ENCODE measurements at regions not wholly inside any gene's neighbourhood (a gene's known extent, or its start where the extent isn't known, plus 50 kb on each side); places are given as distances from the start of the nearest gene placed in this dataset.

DNA sequence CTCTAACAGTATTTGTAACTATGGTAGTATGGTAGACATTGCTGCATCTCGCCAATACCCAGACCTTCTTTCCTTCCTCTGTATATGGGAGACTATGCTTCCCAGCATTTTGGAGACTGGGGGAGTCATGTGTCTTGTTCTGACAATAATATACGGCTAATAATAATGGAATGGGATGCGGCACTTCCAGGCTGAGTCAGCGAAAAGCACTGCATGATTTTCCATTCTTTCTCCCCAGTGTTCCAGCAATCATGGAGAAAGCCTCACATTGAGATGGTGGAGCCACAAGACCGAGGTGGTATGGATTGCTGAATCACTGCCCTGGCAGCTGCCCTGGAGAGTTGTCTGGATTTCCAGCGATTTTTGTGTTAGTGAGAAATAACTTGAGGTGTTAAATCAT lies 77.1 kb upstream of the FIBIN start:
- Histone ChIP-seq H3K36me3 (no peaks in the 10 kb centered on the region), H3K4me1 (no peaks in the 10 kb centered on the region), H3K27me3 (no peaks in the 10 kb centered on the region), H3K27ac (no peak overlapping the region), H3K9me3 (no peaks in the 10 kb centered on the region), H3K4me3 (no peak overlapping the region)
- no peak for DNase-seq
- TF ChIP-seq, protein P1, sequence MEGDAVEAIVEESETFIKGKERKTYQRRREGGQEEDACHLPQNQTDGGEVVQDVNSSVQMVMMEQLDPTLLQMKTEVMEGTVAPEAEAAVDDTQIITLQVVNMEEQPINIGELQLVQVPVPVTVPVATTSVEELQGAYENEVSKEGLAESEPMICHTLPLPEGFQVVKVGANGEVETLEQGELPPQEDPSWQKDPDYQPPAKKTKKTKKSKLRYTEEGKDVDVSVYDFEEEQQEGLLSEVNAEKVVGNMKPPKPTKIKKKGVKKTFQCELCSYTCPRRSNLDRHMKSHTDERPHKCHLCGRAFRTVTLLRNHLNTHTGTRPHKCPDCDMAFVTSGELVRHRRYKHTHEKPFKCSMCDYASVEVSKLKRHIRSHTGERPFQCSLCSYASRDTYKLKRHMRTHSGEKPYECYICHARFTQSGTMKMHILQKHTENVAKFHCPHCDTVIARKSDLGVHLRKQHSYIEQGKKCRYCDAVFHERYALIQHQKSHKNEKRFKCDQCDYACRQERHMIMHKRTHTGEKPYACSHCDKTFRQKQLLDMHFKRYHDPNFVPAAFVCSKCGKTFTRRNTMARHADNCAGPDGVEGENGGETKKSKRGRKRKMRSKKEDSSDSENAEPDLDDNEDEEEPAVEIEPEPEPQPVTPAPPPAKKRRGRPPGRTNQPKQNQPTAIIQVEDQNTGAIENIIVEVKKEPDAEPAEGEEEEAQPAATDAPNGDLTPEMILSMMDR (IDR thresholded peaks at IDR 0.05): no peak
- no peak for TF ChIP-seq POLR2A (IDR thresholded peaks at IDR 0.05)

DNA sequence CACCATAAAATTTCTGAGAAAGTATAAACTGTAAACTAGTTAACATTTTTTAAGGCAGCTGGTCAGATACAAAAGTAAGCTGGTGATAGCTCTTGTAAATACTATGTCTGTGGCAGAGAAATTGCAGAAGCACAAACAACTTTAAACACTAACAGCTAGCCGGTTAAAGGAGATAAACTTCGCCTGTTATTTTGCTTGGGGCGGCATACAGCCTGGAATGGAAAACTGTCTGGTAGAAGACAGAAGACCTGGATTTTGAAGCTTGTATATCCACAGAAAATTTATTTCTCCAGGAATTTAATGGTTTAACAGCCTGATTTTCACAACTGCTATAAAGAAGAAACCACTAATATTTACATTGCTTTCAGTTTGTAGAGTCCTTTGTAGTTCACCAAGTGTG lies 65.3 kb upstream of the FIBIN start:
- TF ChIP-seq POLR2A (IDR thresholded peaks at IDR 0.05): no peak
- TF ChIP-seq, protein P1 (IDR thresholded peaks at IDR 0.05): no peak
- no peak overlapping the region for H3K4me3 ChIP-seq
- H3K9me3 ChIP-seq: no peaks in the 10 kb centered on the region
- DNase-seq: no peak
- no peaks in the 10 kb centered on the region for H3K4me1 ChIP-seq
- no peaks in the 10 kb centered on the region for H3K27me3 ChIP-seq
- H3K27ac ChIP-seq: no peak overlapping the region
- H3K36me3 ChIP-seq: no peaks in the 10 kb centered on the region

DNA sequence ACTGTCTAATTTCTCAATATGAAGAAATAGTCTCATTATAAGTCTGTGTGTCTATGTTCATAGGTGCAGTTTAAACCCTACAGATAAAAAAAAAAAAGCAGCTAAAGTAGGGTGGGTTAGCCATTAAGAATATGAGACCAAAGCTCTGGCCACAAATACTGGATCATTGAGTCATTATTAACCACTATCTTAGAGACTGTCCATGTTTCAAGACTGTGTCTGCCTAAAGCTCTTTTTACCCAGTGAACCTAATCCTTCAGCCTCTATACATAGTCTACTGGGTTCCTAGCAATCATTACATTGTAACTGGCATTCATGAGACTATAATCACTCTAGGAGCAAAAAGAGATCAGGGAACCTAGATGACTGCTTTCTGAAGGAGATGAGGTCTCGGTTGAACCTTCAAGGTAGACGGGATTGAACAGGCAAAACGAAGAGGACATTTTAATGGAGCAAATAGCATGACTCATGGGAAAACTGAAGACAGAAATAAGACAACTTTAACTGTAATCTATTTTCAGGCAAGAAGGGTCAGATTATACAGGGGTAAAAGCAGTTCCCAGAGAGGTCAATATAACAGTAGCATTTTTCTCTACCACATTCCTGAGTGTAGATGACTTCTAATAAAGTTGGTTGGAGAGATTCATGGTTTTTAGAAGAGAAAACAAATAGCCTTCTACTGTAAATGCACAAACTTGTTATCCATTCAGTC lies 64.0 kb upstream of the FIBIN start:
- no peaks in the 10 kb centered on the region for H3K4me1 ChIP-seq
- no peak overlapping the region for H3K4me3 ChIP-seq
- H3K27me3 ChIP-seq: no peaks in the 10 kb centered on the region
- H3K36me3 ChIP-seq: no peaks in the 10 kb centered on the region
- no peak overlapping the region for H3K27ac ChIP-seq
- TF ChIP-seq POLR2A (IDR thresholded peaks at IDR 0.05): no peak
- TF ChIP-seq, protein P1 (IDR thresholded peaks at IDR 0.05): no peak
- DNase-seq: no peak
- no peaks in the 10 kb centered on the region for H3K9me3 ChIP-seq

DNA sequence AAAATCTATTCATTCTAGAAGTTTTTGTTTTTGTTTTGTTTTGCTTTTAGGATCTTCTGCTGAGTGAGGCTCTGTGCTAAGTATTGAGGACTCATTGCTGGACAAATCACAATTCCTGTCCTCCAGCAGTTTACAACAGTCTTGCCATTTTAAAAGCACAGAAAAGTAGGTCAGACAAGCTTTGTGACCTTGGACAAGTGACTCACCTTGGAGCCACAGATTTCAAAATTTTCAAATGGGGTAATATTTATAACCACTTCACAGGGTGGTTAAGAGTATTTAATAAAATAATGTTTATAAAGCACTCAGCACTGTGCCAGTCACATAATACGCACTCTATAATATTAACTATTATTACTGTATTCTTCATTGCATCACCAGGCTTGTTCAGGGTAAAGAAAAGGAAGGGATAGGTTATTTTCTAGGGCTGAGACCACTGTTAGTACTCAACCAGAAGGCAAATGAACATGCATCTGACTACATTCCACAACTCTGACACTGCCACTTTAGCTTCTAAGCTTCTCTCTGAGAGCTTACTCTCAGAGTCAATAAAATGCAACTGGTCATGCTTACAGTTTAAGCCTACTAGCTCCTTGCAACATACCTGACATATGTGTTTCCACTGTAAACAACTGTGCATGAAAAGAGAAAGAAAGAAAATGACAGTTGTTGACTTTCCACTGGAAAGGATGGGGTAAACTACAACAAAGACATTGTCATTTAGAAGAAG lies 63.2 kb upstream of the FIBIN start:
- DNase-seq: no peak

DNA sequence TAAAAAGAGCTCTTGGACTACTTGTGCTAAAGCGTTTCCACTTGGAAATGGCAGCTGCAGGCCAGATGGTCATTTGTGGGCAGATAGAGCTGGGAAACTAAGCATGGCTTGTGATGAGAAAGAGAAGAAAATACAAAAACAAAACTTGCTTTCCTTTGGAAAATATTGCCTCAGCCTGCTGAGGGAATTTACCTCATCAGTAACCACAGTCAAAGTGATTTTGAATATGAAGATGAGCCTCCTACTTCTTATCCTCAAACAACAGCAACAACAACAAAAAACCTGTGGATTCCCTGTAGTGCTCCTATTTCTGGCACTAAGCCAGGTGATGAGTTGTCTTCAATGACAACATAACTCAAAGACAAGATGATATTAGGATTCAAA lies 62.7 kb upstream of the FIBIN start:
- no peaks in the 10 kb centered on the region for H3K4me1 ChIP-seq
- TF ChIP-seq, protein P1 (IDR thresholded peaks at IDR 0.05): no peak
- no peak for TF ChIP-seq POLR2A (IDR thresholded peaks at IDR 0.05)
- H3K36me3 ChIP-seq: no peaks in the 10 kb centered on the region
- no peak for DNase-seq
- no peaks in the 10 kb centered on the region for H3K9me3 ChIP-seq
- H3K4me3 ChIP-seq: no peak overlapping the region
- H3K27me3 ChIP-seq: no peaks in the 10 kb centered on the region
- peak overlapping the region in 1 of 4 donors; percentile 27 for H3K27ac ChIP-seq

More for the DNA sequence above, 63.2 kb upstream of the FIBIN start:
- no peak overlapping the region for H3K4me3 ChIP-seq
- no peaks in the 10 kb centered on the region for H3K27me3 ChIP-seq
- H3K9me3 ChIP-seq: no peaks in the 10 kb centered on the region
- H3K27ac ChIP-seq: peak overlapping the region in 1 of 4 donors; percentile 27
- H3K36me3 ChIP-seq: no peaks in the 10 kb centered on the region
- no peaks in the 10 kb centered on the region for H3K4me1 ChIP-seq
- TF ChIP-seq, protein P1 (IDR thresholded peaks at IDR 0.05): no peak

All from Peyer's patch (tissue), 4 donors.